ENCODE measurements at regions not wholly inside any gene's neighbourhood (a gene's known extent, or its start where the extent isn't known, plus 50 kb on each side); places are given as distances from the start of the nearest gene placed in this dataset.

DNA sequence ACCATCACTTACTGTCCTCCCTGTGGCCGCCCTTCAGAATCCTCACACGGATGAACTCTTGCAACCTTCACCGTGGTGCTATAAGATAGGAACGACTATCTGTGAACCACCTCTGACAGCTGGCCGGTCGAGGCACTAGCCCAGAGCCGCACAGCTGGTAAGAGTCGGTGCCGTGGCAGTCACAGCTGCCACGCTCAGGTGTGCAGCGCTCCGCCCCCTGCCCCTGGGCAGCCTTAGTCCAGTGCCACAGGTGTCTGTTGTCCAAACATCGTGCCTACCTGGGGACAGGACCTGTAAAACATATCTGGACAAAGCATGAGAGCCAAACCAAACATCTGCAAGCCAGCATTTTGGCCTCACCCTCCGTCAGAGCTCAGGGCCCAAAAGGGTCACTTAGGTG lies 55.3 kb upstream of the SALL3 start:
- TF ChIP-seq, protein P1, sequence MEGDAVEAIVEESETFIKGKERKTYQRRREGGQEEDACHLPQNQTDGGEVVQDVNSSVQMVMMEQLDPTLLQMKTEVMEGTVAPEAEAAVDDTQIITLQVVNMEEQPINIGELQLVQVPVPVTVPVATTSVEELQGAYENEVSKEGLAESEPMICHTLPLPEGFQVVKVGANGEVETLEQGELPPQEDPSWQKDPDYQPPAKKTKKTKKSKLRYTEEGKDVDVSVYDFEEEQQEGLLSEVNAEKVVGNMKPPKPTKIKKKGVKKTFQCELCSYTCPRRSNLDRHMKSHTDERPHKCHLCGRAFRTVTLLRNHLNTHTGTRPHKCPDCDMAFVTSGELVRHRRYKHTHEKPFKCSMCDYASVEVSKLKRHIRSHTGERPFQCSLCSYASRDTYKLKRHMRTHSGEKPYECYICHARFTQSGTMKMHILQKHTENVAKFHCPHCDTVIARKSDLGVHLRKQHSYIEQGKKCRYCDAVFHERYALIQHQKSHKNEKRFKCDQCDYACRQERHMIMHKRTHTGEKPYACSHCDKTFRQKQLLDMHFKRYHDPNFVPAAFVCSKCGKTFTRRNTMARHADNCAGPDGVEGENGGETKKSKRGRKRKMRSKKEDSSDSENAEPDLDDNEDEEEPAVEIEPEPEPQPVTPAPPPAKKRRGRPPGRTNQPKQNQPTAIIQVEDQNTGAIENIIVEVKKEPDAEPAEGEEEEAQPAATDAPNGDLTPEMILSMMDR (conservative IDR thresholded peaks at IDR 0.05 in 1 of 2, IDR thresholded peaks at IDR 0.05 in 1 of 2; ENCODE audit: low read depth in 1 of 2, low read length in 2 of 2), result no peak
- no peak for TF ChIP-seq EZH2 (IDR thresholded peaks at IDR 0.05; ENCODE audit: low read length, missing control alignments)

Data from fibroblast of lung (primary cell).